Coronary artery (tissue), 2 donors: ENCODE measurements at regions not wholly inside any gene's neighbourhood (a gene's known extent, or its start where the extent isn't known, plus 50 kb on each side); places are given as distances from the start of the nearest gene placed in this dataset.

ENCODE experiments used
- DNase-seq: peaks from one replicate; pipeline ENCODE4 v3.0.0-alpha.2; 2017; ENCODE audit warnings: low spot score
- H3K27ac ChIP-seq, 2 donors: fragments of 200-600 bp; sonication (generic); one replicate each; pipeline ENCODE4 v1.5.1; 2016 to 2019
- H3K4me3 ChIP-seq: fragments of 200-600 bp; sonication (generic); 2 replicates; pipeline ENCODE4 v1.5.1; 2016; ENCODE audit warnings: mild to moderate bottlenecking, moderate library complexity
- CTCF ChIP-seq: fragments of 200-600 bp; sonication (generic); IDR thresholded peaks from one replicate; pipeline ENCODE4 v1.5.1; 2019; ENCODE audit warnings: antibody characterized with exemption

- DNase-seq = no peak
- no peak for TF ChIP-seq CTCF
- Histone ChIP-seq H3K4me3 (no peak overlapping the region), H3K27ac (no peak overlapping the region)
Measured at GRCh38 chr9:106441283-106441682, 421.7 kb upstream of the ZNF462 start.

- Histone ChIP-seq H3K4me3 (no peak overlapping the region), H3K27ac (no peak overlapping the region)
- TF ChIP-seq CTCF = no peak
- no peak for DNase-seq
Measured at GRCh38 chr9:106443520-106443919, 419.4 kb upstream of the ZNF462 start.

- DNase-seq = no peak
- Histone ChIP-seq H3K27ac (no peak overlapping the region), H3K4me3 (no peak overlapping the region)
- no peak for TF ChIP-seq CTCF
Measured at GRCh38 chr9:106445107-106445506, 417.9 kb upstream of the ZNF462 start.

- H3K27ac ChIP-seq = no peak overlapping the region
- TF ChIP-seq CTCF = no peak
- DNase-seq = no peak
- no peak overlapping the region for H3K4me3 ChIP-seq
Measured at GRCh38 chr9:106449336-106449927, 413.5 kb upstream of the ZNF462 start.

GRCh38 chr9:106450549-106450948 is 412.4 kb upstream of the ZNF462 start:
- H3K27ac ChIP-seq = no peak overlapping the region
- no peak for DNase-seq
- no peak overlapping the region for H3K4me3 ChIP-seq
- TF ChIP-seq CTCF = no peak

GRCh38 chr9:106451223-106451622 is 411.7 kb upstream of the ZNF462 start:
- no peak for TF ChIP-seq CTCF
- Histone ChIP-seq H3K27ac (no peak overlapping the region), H3K4me3 (no peak overlapping the region)
- no peak for DNase-seq

- TF ChIP-seq CTCF = no peak
- H3K4me3 ChIP-seq = no peak overlapping the region
- no peak overlapping the region for H3K27ac ChIP-seq
- DNase-seq = no peak
Measured at GRCh38 chr9:106456581-106456980, 406.4 kb upstream of the ZNF462 start.
